ENCODE measurements at regions not wholly inside any gene's neighbourhood (a gene's known extent, or its start where the extent isn't known, plus 50 kb on each side); places are given as distances from the start of the nearest gene placed in this dataset.

DNA sequence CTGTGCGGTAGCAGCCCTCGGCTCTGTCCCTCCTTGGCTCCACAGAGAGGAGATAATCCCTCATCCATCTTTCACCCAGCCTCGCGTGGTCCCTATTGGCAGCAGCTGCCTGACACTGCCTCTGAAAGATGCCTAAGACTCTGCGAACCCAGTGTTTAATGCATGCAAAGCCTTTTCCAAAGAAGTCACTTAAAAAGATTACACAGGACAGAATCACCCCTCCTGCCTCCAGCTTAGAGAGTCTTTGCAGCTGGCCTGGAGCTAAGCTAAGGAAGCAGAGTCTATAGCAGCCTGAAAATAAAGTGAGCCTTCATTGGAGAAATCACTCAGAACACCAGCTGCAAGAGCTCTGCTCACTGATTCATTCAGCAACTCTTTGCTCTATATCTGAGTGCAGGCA lies 247.2 kb downstream of the SHQ1 start:
- H4K20me1 ChIP-seq (ENCODE audit: insufficient read depth, low read length): no peaks in the 10 kb centered on the region
- TF ChIP-seq EZH2phosphoT487 (IDR thresholded peaks at IDR 0.05; ENCODE audit: low read length): no peak
- no peak for TF ChIP-seq EZH2 (optimal IDR thresholded peaks at IDR 0.05; ENCODE audit: low read depth, low read length)
- no peak for TF ChIP-seq CTCF (IDR thresholded peaks at IDR 0.05; ENCODE audit: low read length)
- no peak for DNase-seq
- H3K4me1 ChIP-seq (ENCODE audit: low read length): no peaks in the 10 kb centered on the region
- H3F3A ChIP-seq (ENCODE audit: insufficient read depth, low read length): no peaks in the 10 kb centered on the region
- no peak overlapping the region for H3K27ac ChIP-seq (ENCODE audit: low read length)
- H2AFZ ChIP-seq (ENCODE audit: low read length): no peak overlapping the region
- no peaks in the 10 kb centered on the region for H3K9me2 ChIP-seq (replicated peaks; ENCODE audit: insufficient read depth, low read length)
- no peak overlapping the region for H3K4me3 ChIP-seq (ENCODE audit: low read length)
- no peak overlapping the region for H3K9ac ChIP-seq (ENCODE audit: low read length)
- no peaks in the 10 kb centered on the region for H3K9me3 ChIP-seq (replicated peaks; ENCODE audit: insufficient read depth, low read length)
- H3K4me2 ChIP-seq (ENCODE audit: low read depth, low read length): no peak overlapping the region
- H3K79me2 ChIP-seq (ENCODE audit: low read length): no peaks in the 10 kb centered on the region
- no peaks in the 10 kb centered on the region for H3K27me3 ChIP-seq (replicated peaks; ENCODE audit: insufficient read depth, low read length)
- H3K36me3 ChIP-seq (replicated peaks; ENCODE audit: insufficient read depth, low read length): no peaks in the 10 kb centered on the region

- H2AFZ ChIP-seq (ENCODE audit: low read length): no peak overlapping the region
- H3K27me3 ChIP-seq (replicated peaks; ENCODE audit: insufficient read depth, low read length): no peaks in the 10 kb centered on the region
- H3K4me2 ChIP-seq (ENCODE audit: low read depth, low read length): no peak overlapping the region
- H3K4me1 ChIP-seq (ENCODE audit: low read length): no peaks in the 10 kb centered on the region
- no peak for TF ChIP-seq EZH2phosphoT487 (IDR thresholded peaks at IDR 0.05; ENCODE audit: low read length)
- TF ChIP-seq EZH2 (optimal IDR thresholded peaks at IDR 0.05; ENCODE audit: low read depth, low read length): no peak
- no peak for TF ChIP-seq CTCF (IDR thresholded peaks at IDR 0.05; ENCODE audit: low read length)
- DNase-seq: no peak
- no peaks in the 10 kb centered on the region for H3K36me3 ChIP-seq (replicated peaks; ENCODE audit: insufficient read depth, low read length)
- no peaks in the 10 kb centered on the region for H3K9me3 ChIP-seq (replicated peaks; ENCODE audit: insufficient read depth, low read length)
- H3K79me2 ChIP-seq (ENCODE audit: low read length): no peaks in the 10 kb centered on the region
- H3K4me3 ChIP-seq (ENCODE audit: low read length): no peak overlapping the region
- no peaks in the 10 kb centered on the region for H4K20me1 ChIP-seq (ENCODE audit: insufficient read depth, low read length)
- H3K9me2 ChIP-seq (replicated peaks; ENCODE audit: insufficient read depth, low read length): no peaks in the 10 kb centered on the region
- H3F3A ChIP-seq (ENCODE audit: insufficient read depth, low read length): no peaks in the 10 kb centered on the region
- H3K27ac ChIP-seq (ENCODE audit: low read length): no peak overlapping the region
- H3K9ac ChIP-seq (ENCODE audit: low read length): no peak overlapping the region
Observed at GRCh38 chr3:72597756-72598195, 250.5 kb downstream of the SHQ1 start.

GRCh38 chr3:72597043-72597442 lies 251.2 kb downstream of the SHQ1 start:
- Histone ChIP-seq H2AFZ (ENCODE audit: low read length) (no peak overlapping the region), H3K79me2 (ENCODE audit: low read length) (no peaks in the 10 kb centered on the region), H3K9me2 (replicated peaks; ENCODE audit: insufficient read depth, low read length) (no peaks in the 10 kb centered on the region), H3K4me3 (ENCODE audit: low read length) (no peak overlapping the region), H3K4me1 (ENCODE audit: low read length) (no peaks in the 10 kb centered on the region), H3F3A (ENCODE audit: insufficient read depth, low read length) (no peaks in the 10 kb centered on the region), H3K36me3 (replicated peaks; ENCODE audit: insufficient read depth, low read length) (no peaks in the 10 kb centered on the region), H3K27ac (ENCODE audit: low read length) (no peak overlapping the region), H4K20me1 (ENCODE audit: insufficient read depth, low read length) (no peaks in the 10 kb centered on the region), H3K9me3 (replicated peaks; ENCODE audit: insufficient read depth, low read length) (no peaks in the 10 kb centered on the region), H3K9ac (ENCODE audit: low read length) (no peak overlapping the region), H3K4me2 (ENCODE audit: low read depth, low read length) (no peak overlapping the region), H3K27me3 (replicated peaks; ENCODE audit: insufficient read depth, low read length) (no peaks in the 10 kb centered on the region)
- no peak for TF ChIP-seq EZH2phosphoT487 (IDR thresholded peaks at IDR 0.05; ENCODE audit: low read length)
- TF ChIP-seq CTCF (IDR thresholded peaks at IDR 0.05; ENCODE audit: low read length): no peak
- TF ChIP-seq EZH2 (optimal IDR thresholded peaks at IDR 0.05; ENCODE audit: low read depth, low read length): no peak
- DNase-seq: no peak
